Transverse colon (tissue), 4 donors: ENCODE measurements at regions not wholly inside any gene's neighbourhood (a gene's known extent, or its start where the extent isn't known, plus 50 kb on each side); places are given as distances from the start of the nearest gene placed in this dataset.

Source experiments
- DNase-seq: peaks from one replicate; pipeline ENCODE4 v3.0.0-alpha.2; 2019
- H3K27ac ChIP-seq, 4 donors: fragments of 200-600 bp; sonication (generic); 2 replicates each; pipeline ENCODE4 v1.5.1; 2016 to 2018; ENCODE audit warnings: inconsistent platforms in 4 of 4
- H3K27me3 ChIP-seq: fragments of 200-600 bp; sonication (generic); 2 replicates; pipeline ENCODE4 v1.5.1; 2017; ENCODE audit warnings: inconsistent platforms
- H3K36me3 ChIP-seq, 4 donors: fragments of 200-600 bp; sonication (generic); 2 replicates each; pipeline ENCODE4 v1.5.1; 2017 to 2019; ENCODE audit warnings: inconsistent platforms in 4 of 4
- H3K4me1 ChIP-seq, 4 donors: fragments of 200-600 bp; sonication (generic); 2 replicates each; pipeline ENCODE4 v1.5.1; 2017 to 2020; ENCODE audit warnings: inconsistent platforms in 4 of 4
- H3K4me3 ChIP-seq, 4 donors: fragments of 200-600 bp; sonication (generic); 1 replicate in 1 of 4; 2 replicates in 3 of 4; pipeline versions ENCODE4 v1.5.1 to v1.6.1; 2017 to 2019; ENCODE audit warnings: inconsistent platforms in 4 of 4
- H3K9me3 ChIP-seq, 2 donors: fragments of 200-600 bp; sonication (generic); 2 replicates each; pipeline ENCODE4 v1.5.1; 2017 to 2019; ENCODE audit warnings: inconsistent platforms in 2 of 2
- CTCF ChIP-seq, 5 experiments: fragments of 200-600 bp in 3 of 5; fragments of 450-650 bp in 2 of 5; sonication (generic) in 3 of 5; IDR thresholded peaks; 1 replicate in 2 of 5; 2 replicates in 3 of 5; pipeline ENCODE4 v1.5.1; 2016 to 2017; ENCODE audit warnings: antibody characterized with exemption in 5 of 5, inconsistent platforms in 3 of 5, mild to moderate bottlenecking in 2 of 5, moderate library complexity in 1 of 5
- EP300 ChIP-seq: sonication (generic); formaldehyde crosslinking; IDR thresholded peaks from one replicate; pipeline ENCODE4 v1.6.1; 2017; ENCODE audit warnings: antibody characterized with exemption, low read depth
- POLR2A ChIP-seq: fragments of 450-650 bp; IDR thresholded peaks from one replicate; pipeline ENCODE4 v1.6.1; 2016; ENCODE audit warnings: antibody characterized with exemption, mild to moderate bottlenecking, moderate library complexity
- POLR2AphosphoS5 ChIP-seq, 3 donors: sonication (generic); formaldehyde crosslinking; IDR thresholded peaks; one replicate each; pipeline ENCODE4 v1.6.1; 2016; ENCODE audit warnings: antibody characterized with exemption in 3 of 3
- WGBS, 2 donors: methylation state at CpG; one replicate each; pipeline ENCODE4 v1.1.5; 2018; ENCODE audit warnings: low coverage in 1 of 2; 5-methylcytosine and 5-hydroxymethylcytosine counted together
- in situ Hi-C, 4 donors: fragments of 200-750 bp; cut with MboI; loops; one replicate each; pipeline versions ENCODE4 v1.15.0 to v1.15.1; 2017; ENCODE audit warnings: low sequenced_read_pairs in 3 of 4, low pct_ligation_motif_present in 1 of 4, low pct_unique_long_range_greater_than_20kb in 1 of 4
- intact Hi-C: fragments of 100-400 bp; cut with DNase I; formaldehyde crosslinking; loops from one replicate; pipeline ENCODE4 v1.15.1; 2023; ENCODE audit warnings: low total_unique reads

- H3K27ac ChIP-seq, result no peak overlapping the region
- H3K4me3 ChIP-seq, result no peak overlapping the region
- 67 to 69% methylated on average over 4 of the region's 4 CpGs for WGBS, 2 donors
- in situ Hi-C loops (no loop called here), intact Hi-C loops (no loop called here)
- no peak for DNase-seq
- H3K27me3 ChIP-seq, result no peaks in the 10 kb centered on the region
- H3K36me3 ChIP-seq, result no peaks in the 10 kb centered on the region
- no peaks in the 10 kb centered on the region for H3K9me3 ChIP-seq
- H3K4me1 ChIP-seq, result no peaks in the 10 kb centered on the region
- no peak for TF ChIP-seq CTCF (IDR thresholded peaks at IDR 0.05)
- TF ChIP-seq POLR2A, result no peak
- no peak for TF ChIP-seq POLR2AphosphoS5 (IDR thresholded peaks at IDR 0.05)
- no peak for TF ChIP-seq EP300
These were observed 425.6 kb downstream of the PCDH18 start for GRCh38 chr4:137106733-137107132.

- no peak for DNase-seq
- 69 to 72% methylated on average over 3 of the region's 3 CpGs for WGBS, 2 donors
- in situ Hi-C loops (no loop called here), intact Hi-C loops (no loop called here)
- Histone ChIP-seq H3K27ac (no peak overlapping the region), H3K27me3 (no peaks in the 10 kb centered on the region), H3K4me3 (no peak overlapping the region), H3K36me3 (no peaks in the 10 kb centered on the region), H3K9me3 (no peaks in the 10 kb centered on the region), H3K4me1 (no peaks in the 10 kb centered on the region)
- no peak for TF ChIP-seq CTCF (IDR thresholded peaks at IDR 0.05)
- no peak for TF ChIP-seq EP300
- TF ChIP-seq POLR2A, result no peak
- no peak for TF ChIP-seq POLR2AphosphoS5 (IDR thresholded peaks at IDR 0.05)
These were observed 426.0 kb downstream of the PCDH18 start for GRCh38 chr4:137106287-137106686.

GRCh38 chr4:137090951-137091350 lies 441.3 kb downstream of the PCDH18 start:
- Histone ChIP-seq H3K27me3 (no peaks in the 10 kb centered on the region), H3K9me3 (no peaks in the 10 kb centered on the region), H3K4me1 (no peaks in the 10 kb centered on the region), H3K27ac (no peak overlapping the region), H3K36me3 (no peaks in the 10 kb centered on the region), H3K4me3 (no peak overlapping the region)
- intact Hi-C loops (no loop called here), in situ Hi-C loops (no loop called here)
- TF ChIP-seq POLR2A, result no peak
- no peak for TF ChIP-seq POLR2AphosphoS5 (IDR thresholded peaks at IDR 0.05)
- no peak for TF ChIP-seq EP300
- no peak for TF ChIP-seq CTCF (IDR thresholded peaks at IDR 0.05)
- DNase-seq, result no peak
- 52 to 72% methylated on average over 3 of the region's 3 CpGs for WGBS, 2 donors

GRCh38 chr4:137083571-137084135 lies 448.6 kb downstream of the PCDH18 start:
- Histone ChIP-seq H3K4me1 (no peaks in the 10 kb centered on the region), H3K36me3 (no peaks in the 10 kb centered on the region), H3K27me3 (no peaks in the 10 kb centered on the region), H3K9me3 (no peaks in the 10 kb centered on the region), H3K27ac (no peak overlapping the region), H3K4me3 (no peak overlapping the region)
- intact Hi-C loops (no loop called here), in situ Hi-C loops (no loop called here)
- TF ChIP-seq POLR2AphosphoS5 (IDR thresholded peaks at IDR 0.05), result no peak
- TF ChIP-seq CTCF (IDR thresholded peaks at IDR 0.05), result no peak
- no peak for TF ChIP-seq POLR2A
- TF ChIP-seq EP300, result no peak
- 53 to 55% methylated on average over 1 to 2 of the region's 2 CpGs for WGBS, 2 donors
- DNase-seq, result no peak
